GM12878 (cell line): ENCODE measurements at regions not wholly inside any gene's neighbourhood (a gene's known extent, or its start where the extent isn't known, plus 50 kb on each side); places are given as distances from the start of the nearest gene placed in this dataset.

ENCODE experiments used
- ATAC-seq: fragments of 200-7000 bp; cut with Tn5 transposase; 3 replicates; pipeline ENCODE4 v1.9.1; 2020; ENCODE audit warnings: mild to moderate bottlenecking, moderate library complexity
- BruUV-seq: library from RNA; stranded (reverse); fragments of 400-500 nt; replicated peaks from 2 replicates; lab custom pipeline; 2021; lab: Mats Ljungman, UMichigan
- CTCF ChIA-PET: fragments of 300-600 bp; sonication (Branson Sonifier 250); formaldehyde crosslinking; extraction: SDS; loops from one replicate; lab custom pipeline; 2021; ENCODE audit warnings: inconsistent platforms; lab: Yijun Ruan, JAX
- POLR2A ChIA-PET: fragments of 350-600 bp; formaldehyde crosslinking; extraction: SDS; loops from one replicate; lab custom pipeline; 2021; ENCODE audit warnings: inconsistent platforms; lab: Charles Lee
- RAD21 ChIA-PET: fragments of 300-600 bp; sonication (Branson Sonifier 250); formaldehyde crosslinking; loops from one replicate; lab custom pipeline; 2023; ENCODE audit warnings: antibody characterized with exemption; ENCODE audit not compliant: unreplicated experiment; lab: Charles Lee
- SMC1A ChIA-PET: fragments of 300-600 bp; sonication (Branson Sonifier 250); formaldehyde crosslinking; loops from one replicate; lab custom pipeline; 2023; ENCODE audit not compliant: unreplicated experiment, uncharacterized antibody; lab: Charles Lee
- DNase-seq: peaks from one replicate; pipeline ENCODE4 v3.0.0-alpha.2; 2011; ENCODE audit warnings: low read depth, low spot score
- FAIRE-seq: peaks from 3 replicates; lab custom pipeline; 2011; peaks lifted over from hg19 to GRCh38; lab: Jason Lieb, UNC
- H2AFZ ChIP-seq: 2 replicates; pipeline ENCODE4 v1.6.0; 2011; ENCODE audit warnings: low read depth, low read length, control low read depth; ENCODE audit not compliant: control insufficient read depth
- H3K27ac ChIP-seq: 2 replicates; pipeline ENCODE4 v1.5.1; 2011; ENCODE audit warnings: control low read depth; ENCODE audit not compliant: control insufficient read depth, insufficient read depth
- H3K27me3 ChIP-seq, 2 experiments: replicated peaks in 1 of 2; 2 replicates each; pipeline versions ENCODE4 v1.6.0 to v1.6.1; 2011; ENCODE audit warnings: low read length in 1 of 2; ENCODE audit not compliant: control insufficient read depth in 2 of 2, insufficient read depth in 2 of 2
- H3K36me3 ChIP-seq, 2 experiments: 2 replicates each; pipeline ENCODE4 v1.5.1; 2011; ENCODE audit warnings: low read length in 1 of 2; ENCODE audit not compliant: control insufficient read depth in 2 of 2, insufficient read depth in 2 of 2
- H3K4me1 ChIP-seq: 2 replicates; pipeline ENCODE4 v1.6.1; 2011; ENCODE audit warnings: mild to moderate bottlenecking, low read length, moderate library complexity, mixed read lengths; ENCODE audit not compliant: control insufficient read depth, insufficient read depth
- H3K4me2 ChIP-seq: 2 replicates; pipeline ENCODE4 v1.6.0; 2011; ENCODE audit warnings: control low read depth; ENCODE audit not compliant: control insufficient read depth, insufficient read depth
- H3K4me3 ChIP-seq: fragments of 200-600 bp; sonication (generic); 2 replicates; pipeline ENCODE4 v1.5.1; 2016
- H3K79me2 ChIP-seq: 2 replicates; pipeline ENCODE4 v1.6.0; 2011; ENCODE audit warnings: low read length; ENCODE audit not compliant: control insufficient read depth, insufficient read depth
- H3K9ac ChIP-seq: 2 replicates; pipeline ENCODE4 v1.8.0; 2011; ENCODE audit warnings: low read length, control low read depth, mixed read lengths; ENCODE audit not compliant: control insufficient read depth, insufficient read depth
- H3K9me3 ChIP-seq: replicated peaks from 3 replicates; pipeline ENCODE4 v1.5.1; 2011; ENCODE audit warnings: mild to moderate bottlenecking, low read length; ENCODE audit not compliant: control insufficient read depth, insufficient read depth
- H4K20me1 ChIP-seq: 2 replicates; pipeline ENCODE4 v1.6.0; 2011; ENCODE audit not compliant: control insufficient read depth, insufficient read depth
- BACH1 ChIP-seq: fragments of 450-650 bp; IDR thresholded peaks from 2 replicates; pipeline ENCODE4 v1.6.1; 2017; ENCODE audit warnings: mild to moderate bottlenecking, borderline replicate concordance
- BCL11A ChIP-seq: IDR thresholded peaks from 2 replicates; pipeline ENCODE4 v1.6.1; 2011; ENCODE audit warnings: low read depth, low read length
- CBFB ChIP-seq: IDR thresholded peaks from 2 replicates; pipeline ENCODE4 v1.6.1; 2016; ENCODE audit warnings: antibody characterized with exemption, low read depth
- CHD1 ChIP-seq: IDR thresholded peaks from 2 replicates; pipeline ENCODE4 v1.6.1; 2012; ENCODE audit warnings: low read depth, low read length, improper control_type of control experiment
- HCFC1 ChIP-seq: fragments of 150-350 bp; IDR thresholded peaks from 2 replicates; pipeline ENCODE4 v1.6.1; 2014; ENCODE audit warnings: low read length
- HDAC2 ChIP-seq: fragments of 200-600 bp; sonication (generic); IDR thresholded peaks from 2 replicates; pipeline ENCODE4 v1.6.1; 2017
- NBN ChIP-seq: fragments of 450-650 bp; IDR thresholded peaks from 2 replicates; pipeline ENCODE4 v1.6.1; 2016
- NFYA ChIP-seq: IDR thresholded peaks from 2 replicates; pipeline ENCODE4 v1.6.1; 2011; ENCODE audit warnings: low read depth, mild to moderate bottlenecking, low read length, improper control_type of control experiment, borderline replicate concordance
- PAX5 ChIP-seq: IDR thresholded peaks from 2 replicates; pipeline ENCODE4 v1.6.1; 2011; ENCODE audit warnings: low read depth, low read length, borderline replicate concordance
- SIX5 ChIP-seq: IDR thresholded peaks from 2 replicates; pipeline ENCODE4 v1.6.1; 2011; ENCODE audit warnings: mild to moderate bottlenecking, low read depth, low read length, moderate library complexity; ENCODE audit not compliant: severe bottlenecking
- ZNF217 ChIP-seq: fragments of 450-650 bp; IDR thresholded peaks from 2 replicates; pipeline ENCODE4 v1.6.1; 2017; ENCODE audit warnings: antibody characterized with exemption, mild to moderate bottlenecking
- ZNF384 ChIP-seq: IDR thresholded peaks from 2 replicates; pipeline ENCODE4 v1.6.1; 2012; ENCODE audit warnings: low read depth, mild to moderate bottlenecking, low read length, improper control_type of control experiment, borderline replicate concordance
- WGBS: methylation state at CpG from one replicate; pipeline ENCODE4 v1.1.6; 2016; ENCODE audit warnings: low lambda C conversion rate; ENCODE audit not compliant: insufficient replicate concordance, insufficient coverage; ENCODE audit errors: missing lambda C conversion rate; 5-methylcytosine and 5-hydroxymethylcytosine counted together
- in situ Hi-C: fragments of 300-500 bp; cut with MboI; formaldehyde crosslinking; loops from 9 replicates; pipeline ENCODE4 v1.14.3; 2018; ENCODE audit warnings: mixed read lengths
- intact Hi-C: fragments of 100-400 bp; cut with micrococcal nuclease; formaldehyde crosslinking; loops from one replicate; pipeline ENCODE4 v1.14.2; 2022; ENCODE audit not compliant: unreplicated experiment

GRCh38 chr20:25136643-25137559 is 55.0 kb upstream of the VSX1 start:
- ATAC-seq: no peak
- no TSS peak for BruUV-seq

More at GRCh38 chr20:25136643-25137559, 55.0 kb upstream of the VSX1 start:
- TF ChIP-seq PAX5 (no peak), ZNF384 (no peak), CBFB (no peak), ZNF217 (no peak), NBN (no peak), NFYA (no peak), BACH1 (no peak), CHD1 (no peak), SIX5 (no peak), BCL11A (no peak), HCFC1 (no peak), HDAC2 (no peak)
- Histone ChIP-seq H3K27me3 (no peaks in the 10 kb centered on the region; a peak in 3 of 4 replicates), H3K4me3 (no peak overlapping the region), H3K36me3 (no peaks in the 10 kb centered on the region), H3K9me3 (no peaks in the 10 kb centered on the region), H3K27ac (no peak overlapping the region), H2AFZ (no peak overlapping the region), H3K4me2 (no peak overlapping the region), H3K4me1 (no peaks in the 10 kb centered on the region), H4K20me1 (no peaks in the 10 kb centered on the region), H3K79me2 (no peaks in the 10 kb centered on the region), H3K9ac (no peak overlapping the region)
- ChIA-PET POLR2A (interaction anchor here (0.5 kb wide), 1 partner anchor 43 kb away, joined by 3 read pairs; no protein-coding TSS in a partner anchor), RAD21 (no interaction called here), CTCF (interaction anchor here (1.2 kb wide), 1 partner anchor 14 kb away, joined by 3 read pairs; no protein-coding TSS in a partner anchor), SMC1A (no interaction called here)
- 9% methylated on average over 6 of the region's 6 CpGs for WGBS
- DNase-seq (no peak), FAIRE-seq (no peak)
- in situ Hi-C loops (no loop called here), intact Hi-C loops (no loop called here)
